GM19023 (cell line): ENCODE measurements at regions not wholly inside any gene's neighbourhood (a gene's known extent, or its start where the extent isn't known, plus 50 kb on each side); places are given as distances from the start of the nearest gene placed in this dataset.

ENCODE experiments used
- ATAC-seq: cut with Tn5 transposase; IDR thresholded peaks from one replicate; pipeline ENCODE4 v1.9.1; 2021; ENCODE audit warnings: mild to moderate bottlenecking, moderate library complexity; ENCODE audit not compliant: unreplicated experiment

- ATAC-seq, result no peak
Measured at GRCh38 chr10:3361640-3362039, 189.1 kb upstream of the PITRM1 start.

- no peak for ATAC-seq
Measured at GRCh38 chr10:3357737-3358136, 185.2 kb upstream of the PITRM1 start.

- ATAC-seq, result no peak
Measured at GRCh38 chr10:3355536-3355935, 183.0 kb upstream of the PITRM1 start.

GRCh38 chr10:3354174-3354900, 181.8 kb upstream of the PITRM1 start:
- no peak for ATAC-seq

GRCh38 chr10:3353235-3353634, 180.7 kb upstream of the PITRM1 start:
- ATAC-seq, result no peak

GRCh38 chr10:3350617-3351258, 178.2 kb upstream of the PITRM1 start:
- no peak for ATAC-seq

GRCh38 chr10:3350205-3350604, 177.6 kb upstream of the PITRM1 start:
- ATAC-seq, result no peak

- no peak for ATAC-seq
Measured at GRCh38 chr10:3348564-3348963, 176.0 kb upstream of the PITRM1 start.

GRCh38 chr10:3347413-3348182, 175.0 kb upstream of the PITRM1 start:
- ATAC-seq, result no peak

GRCh38 chr10:3346851-3347250, 174.3 kb upstream of the PITRM1 start:
- no peak for ATAC-seq

- ATAC-seq, result no peak
Measured at GRCh38 chr10:3342771-3343170, 170.2 kb upstream of the PITRM1 start.

GRCh38 chr10:3340127-3340730, 167.6 kb upstream of the PITRM1 start:
- no peak for ATAC-seq

GRCh38 chr10:3339531-3339950, 167.0 kb upstream of the PITRM1 start:
- ATAC-seq, result no peak

- ATAC-seq, result no peak
Measured at GRCh38 chr10:3339121-3339520, 166.5 kb upstream of the PITRM1 start.

GRCh38 chr10:3337741-3338140, 165.2 kb upstream of the PITRM1 start:
- ATAC-seq, result no peak

- no peak for ATAC-seq
Measured at GRCh38 chr10:3336673-3337293, 164.2 kb upstream of the PITRM1 start.

- no peak for ATAC-seq
Measured at GRCh38 chr10:3333426-3333825, 160.8 kb upstream of the PITRM1 start.

- no peak for ATAC-seq
Measured at GRCh38 chr10:3331690-3332230, 159.2 kb upstream of the PITRM1 start.

- ATAC-seq, result no peak
Measured at GRCh38 chr10:3331187-3331586, 158.6 kb upstream of the PITRM1 start.

GRCh38 chr10:3330663-3331062, 158.1 kb upstream of the PITRM1 start:
- no peak for ATAC-seq
